ENCODE measurements at regions not wholly inside any gene's neighbourhood (a gene's known extent, or its start where the extent isn't known, plus 50 kb on each side); places are given as distances from the start of the nearest gene placed in this dataset.

DNA sequence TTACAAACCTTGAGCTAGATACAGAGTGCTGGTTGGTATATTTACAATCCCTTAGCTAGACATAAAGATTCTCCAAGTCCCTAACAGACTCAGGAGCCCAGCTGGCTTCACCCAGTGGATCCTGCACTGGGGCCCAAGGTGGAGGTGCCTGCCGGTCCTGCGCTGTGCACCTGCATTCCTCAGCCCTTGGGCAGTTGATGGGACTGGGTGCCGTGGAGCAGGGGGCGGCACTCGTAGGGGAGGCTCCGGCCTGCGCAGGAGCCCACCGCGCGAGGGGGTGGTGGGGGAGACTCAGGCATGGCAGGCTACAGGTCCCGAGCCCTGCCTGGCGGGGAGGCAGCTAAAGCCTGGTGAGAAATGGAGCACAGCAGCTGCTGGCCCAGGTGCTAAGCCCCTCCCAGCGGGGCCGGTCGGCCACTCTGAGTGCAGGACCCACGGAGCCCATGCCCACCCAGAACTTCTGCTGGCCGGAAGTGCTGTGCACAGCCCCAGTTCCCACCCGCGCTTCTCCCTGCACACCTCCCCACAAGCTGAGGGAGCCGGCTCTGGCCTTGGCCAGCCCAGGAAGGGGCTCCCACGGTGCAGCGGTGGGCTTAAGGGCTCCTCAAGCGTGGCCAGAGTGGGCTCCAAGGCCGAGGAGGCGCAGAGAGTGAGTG is 1464.7 kb downstream of the EFNA5 start:
- no peak overlapping the region for H3K27ac Mint-ChIP-seq
- peaks cover 9% of the 10 kb centered on the region for H3K9me3 Mint-ChIP-seq
- H3K36me3 Mint-ChIP-seq (ENCODE audit: low read depth): no peaks in the 10 kb centered on the region
- H3K4me3 Mint-ChIP-seq: no peak overlapping the region
- CTCF ChIA-PET: no interaction called here
- DNase-seq: no peak
- no peaks in the 10 kb centered on the region for H3K4me1 Mint-ChIP-seq (ENCODE audit: low read depth)
- no peaks in the 10 kb centered on the region for H3K27me3 Mint-ChIP-seq (ENCODE audit: low read depth)
- intact Hi-C loops (cut with micrococcal nuclease): no loop called here

DNA sequence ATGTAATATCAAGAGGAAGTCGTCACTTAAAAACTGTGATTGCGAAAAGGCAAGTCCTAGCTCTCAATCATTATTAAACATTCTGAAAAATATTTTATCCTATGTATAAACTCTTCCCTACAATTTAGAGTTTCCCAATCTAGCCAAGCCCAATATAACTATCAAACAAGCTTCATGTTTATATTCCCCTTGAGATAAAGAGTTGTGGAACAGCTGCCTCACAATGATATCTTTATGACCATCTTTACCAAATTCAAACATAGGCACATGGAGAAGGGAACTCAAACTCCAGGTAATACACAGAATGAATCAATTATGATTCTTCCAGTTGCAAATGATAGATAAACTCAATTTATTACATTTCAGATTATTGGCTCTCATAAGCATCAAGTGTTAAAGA is 1468.7 kb downstream of the EFNA5 start:
- peaks cover 9% of the 10 kb centered on the region for H3K9me3 Mint-ChIP-seq
- no peak overlapping the region for H3K4me3 Mint-ChIP-seq
- H3K27ac Mint-ChIP-seq: no peak overlapping the region
- H3K4me1 Mint-ChIP-seq (ENCODE audit: low read depth): no peaks in the 10 kb centered on the region
- no peaks in the 10 kb centered on the region for H3K27me3 Mint-ChIP-seq (ENCODE audit: low read depth)
- H3K36me3 Mint-ChIP-seq (ENCODE audit: low read depth): no peaks in the 10 kb centered on the region
- intact Hi-C loops (cut with micrococcal nuclease): no loop called here
- DNase-seq: no peak
- CTCF ChIA-PET: no interaction called here

DNA sequence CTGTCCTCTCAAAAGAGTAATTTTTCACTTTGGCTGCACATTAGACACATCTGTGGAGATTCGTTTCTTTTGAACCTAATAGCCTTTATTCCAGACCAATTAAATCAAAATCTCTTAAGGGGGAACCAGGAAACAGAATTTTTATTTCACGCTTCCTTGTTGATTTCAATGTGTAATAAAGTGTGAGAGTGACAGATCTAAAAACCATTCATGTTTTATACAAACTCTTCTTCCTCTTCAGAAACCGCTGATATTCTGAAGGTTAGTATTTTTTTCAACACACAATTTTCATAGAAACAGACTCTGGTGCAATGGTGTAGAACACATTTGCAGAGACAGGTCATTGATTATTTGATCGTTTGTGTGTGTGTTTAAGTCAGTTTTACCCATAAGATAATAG is 1469.8 kb downstream of the EFNA5 start:
- H3K27me3 Mint-ChIP-seq (ENCODE audit: low read depth): no peaks in the 10 kb centered on the region
- peaks cover 9% of the 10 kb centered on the region for H3K9me3 Mint-ChIP-seq
- H3K4me1 Mint-ChIP-seq (ENCODE audit: low read depth): no peaks in the 10 kb centered on the region
- no peak for DNase-seq
- no peaks in the 10 kb centered on the region for H3K36me3 Mint-ChIP-seq (ENCODE audit: low read depth)
- no peak overlapping the region for H3K27ac Mint-ChIP-seq
- no peak overlapping the region for H3K4me3 Mint-ChIP-seq
- CTCF ChIA-PET: no interaction called here
- intact Hi-C loops (cut with micrococcal nuclease): no loop called here

DNA sequence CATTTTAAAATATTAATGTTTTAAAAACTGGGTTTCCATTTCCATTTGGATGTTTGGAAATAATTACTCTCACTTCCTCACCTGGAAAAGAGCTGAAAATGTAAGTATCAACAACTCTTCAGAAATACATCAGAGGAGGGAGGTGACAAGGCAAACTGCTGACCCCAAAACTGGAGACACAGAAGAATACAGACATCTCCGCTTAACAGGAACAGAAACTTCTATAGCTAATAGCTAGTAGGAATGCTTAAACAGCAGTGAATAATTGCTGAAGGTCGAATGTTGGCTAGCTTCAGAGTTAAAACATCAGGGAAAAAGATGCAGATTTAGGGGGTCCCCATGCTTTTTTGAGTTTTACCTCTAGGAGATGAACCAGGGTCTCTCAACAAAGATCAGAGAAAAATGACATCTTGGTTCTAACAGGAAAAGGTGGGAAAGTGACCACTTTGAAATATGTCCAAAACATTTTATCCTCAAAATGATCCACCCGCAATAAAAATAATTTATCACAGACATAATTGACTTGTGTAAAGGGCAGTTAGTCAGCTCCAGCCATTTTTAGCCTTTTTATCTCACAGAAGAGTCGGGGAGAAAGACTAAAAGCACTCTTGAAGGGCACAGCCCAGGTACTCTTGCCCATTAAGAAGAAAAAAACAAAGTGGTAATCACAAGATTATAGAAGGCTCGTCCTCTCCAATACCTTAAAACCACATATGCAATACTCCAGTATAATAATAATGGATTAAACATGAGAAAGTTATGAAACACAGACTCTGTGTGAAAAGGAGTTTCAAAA is 1474.9 kb downstream of the EFNA5 start:
- no peak overlapping the region for H3K27ac Mint-ChIP-seq
- intact Hi-C loops (cut with micrococcal nuclease): no loop called here
- peaks cover 2% of the 10 kb centered on the region for H3K9me3 Mint-ChIP-seq
- CTCF ChIA-PET: no interaction called here
- H3K4me1 Mint-ChIP-seq (ENCODE audit: low read depth): no peaks in the 10 kb centered on the region
- no peaks in the 10 kb centered on the region for H3K36me3 Mint-ChIP-seq (ENCODE audit: low read depth)
- H3K27me3 Mint-ChIP-seq (ENCODE audit: low read depth): no peaks in the 10 kb centered on the region
- no peak overlapping the region for H3K4me3 Mint-ChIP-seq
- DNase-seq: no peak

DNA sequence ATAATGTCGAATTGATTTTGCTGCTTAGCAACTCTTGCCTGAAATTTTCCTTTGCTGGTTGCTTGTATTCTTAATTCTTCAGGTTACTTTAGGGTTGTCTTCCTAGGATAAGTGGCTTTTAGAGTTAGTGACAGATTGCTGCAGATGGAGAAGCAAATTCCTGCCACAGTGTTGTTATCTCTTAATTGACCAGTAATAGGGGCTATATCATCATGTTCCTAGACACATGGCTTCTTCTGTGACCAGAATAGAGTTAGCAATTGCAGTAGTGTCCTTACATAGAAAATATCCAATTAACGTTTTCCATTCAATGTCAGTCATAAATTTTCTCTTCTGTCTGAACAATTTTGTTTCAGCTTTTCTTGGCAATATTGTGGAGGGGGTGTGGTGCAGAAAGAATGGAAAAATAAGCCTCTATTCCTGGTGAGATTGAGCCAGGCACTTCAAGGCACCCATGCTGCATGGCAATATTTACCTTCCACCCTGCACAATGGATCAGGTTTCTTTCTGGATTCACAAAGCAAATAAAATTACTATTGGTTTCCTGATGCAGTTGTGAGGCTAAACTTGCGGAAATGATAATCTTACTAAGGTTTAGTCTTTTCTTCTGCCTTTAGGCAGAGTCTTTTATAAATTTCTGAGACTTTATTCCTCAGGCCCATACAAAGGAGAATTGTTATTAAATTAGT is 1481.5 kb downstream of the EFNA5 start:
- H3K27ac Mint-ChIP-seq: no peak overlapping the region
- H3K27me3 Mint-ChIP-seq (ENCODE audit: low read depth): no peaks in the 10 kb centered on the region
- CTCF ChIA-PET: no interaction called here
- H3K36me3 Mint-ChIP-seq (ENCODE audit: low read depth): no peaks in the 10 kb centered on the region
- H3K4me3 Mint-ChIP-seq: no peak overlapping the region
- H3K4me1 Mint-ChIP-seq (ENCODE audit: low read depth): no peaks in the 10 kb centered on the region
- H3K9me3 Mint-ChIP-seq: peaks cover 5% of the 10 kb centered on the region
- intact Hi-C loops (cut with micrococcal nuclease): no loop called here
- no peak for DNase-seq

DNA sequence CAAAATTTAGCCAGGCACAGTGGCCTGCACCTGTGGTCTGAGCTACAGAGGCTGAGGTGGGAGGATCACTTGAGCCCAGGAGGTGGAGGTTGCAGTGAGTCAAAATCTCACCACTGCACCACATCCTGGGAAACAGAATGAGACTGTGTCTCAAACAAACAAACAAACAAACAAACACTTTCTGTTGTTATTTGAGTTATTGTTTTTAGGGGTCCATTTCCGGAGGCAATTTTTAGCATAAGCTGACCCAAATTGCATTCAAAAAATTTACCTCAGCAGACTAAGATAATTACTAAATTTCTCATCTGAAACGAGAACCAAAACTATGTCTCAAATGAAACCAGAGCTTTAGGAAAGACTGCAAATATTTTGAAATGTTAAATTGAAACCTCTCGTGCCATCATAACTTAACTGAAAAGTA is 1485.1 kb downstream of the EFNA5 start:
- CTCF ChIA-PET: no interaction called here
- H3K4me3 Mint-ChIP-seq: no peak overlapping the region
- H3K36me3 Mint-ChIP-seq (ENCODE audit: low read depth): no peaks in the 10 kb centered on the region
- DNase-seq: no peak
- H3K4me1 Mint-ChIP-seq (ENCODE audit: low read depth): no peaks in the 10 kb centered on the region
- H3K9me3 Mint-ChIP-seq: peaks cover 5% of the 10 kb centered on the region
- intact Hi-C loops (cut with micrococcal nuclease): no loop called here
- H3K27ac Mint-ChIP-seq: no peak overlapping the region
- no peaks in the 10 kb centered on the region for H3K27me3 Mint-ChIP-seq (ENCODE audit: low read depth)

DNA sequence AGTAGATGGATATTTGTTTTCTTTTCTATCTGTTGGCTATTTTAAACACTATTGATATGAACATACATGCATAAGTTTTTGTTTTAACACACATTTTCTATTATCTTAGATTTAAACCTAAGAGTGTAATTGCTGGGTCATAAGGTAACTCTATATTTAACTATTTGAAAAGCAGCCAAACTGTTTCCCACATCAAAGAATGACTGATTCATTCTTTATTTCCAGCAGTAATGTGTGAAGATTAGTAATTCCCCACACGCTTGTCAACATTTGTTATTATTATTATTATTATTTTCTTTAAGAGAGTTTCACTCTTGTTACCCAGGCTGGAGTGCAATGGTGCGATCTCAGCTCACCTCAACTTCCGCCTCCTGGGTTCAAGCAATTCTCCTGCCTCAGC is 1495.8 kb downstream of the EFNA5 start:
- CTCF ChIA-PET: no interaction called here
- intact Hi-C loops (cut with micrococcal nuclease): no loop called here
- no peak for DNase-seq
- H3K27ac Mint-ChIP-seq: no peak overlapping the region
- H3K4me1 Mint-ChIP-seq (ENCODE audit: low read depth): no peaks in the 10 kb centered on the region
- no peaks in the 10 kb centered on the region for H3K36me3 Mint-ChIP-seq (ENCODE audit: low read depth)
- no peak overlapping the region for H3K4me3 Mint-ChIP-seq
- peaks cover 16% of the 10 kb centered on the region for H3K9me3 Mint-ChIP-seq
- no peaks in the 10 kb centered on the region for H3K27me3 Mint-ChIP-seq (ENCODE audit: low read depth)

DNA sequence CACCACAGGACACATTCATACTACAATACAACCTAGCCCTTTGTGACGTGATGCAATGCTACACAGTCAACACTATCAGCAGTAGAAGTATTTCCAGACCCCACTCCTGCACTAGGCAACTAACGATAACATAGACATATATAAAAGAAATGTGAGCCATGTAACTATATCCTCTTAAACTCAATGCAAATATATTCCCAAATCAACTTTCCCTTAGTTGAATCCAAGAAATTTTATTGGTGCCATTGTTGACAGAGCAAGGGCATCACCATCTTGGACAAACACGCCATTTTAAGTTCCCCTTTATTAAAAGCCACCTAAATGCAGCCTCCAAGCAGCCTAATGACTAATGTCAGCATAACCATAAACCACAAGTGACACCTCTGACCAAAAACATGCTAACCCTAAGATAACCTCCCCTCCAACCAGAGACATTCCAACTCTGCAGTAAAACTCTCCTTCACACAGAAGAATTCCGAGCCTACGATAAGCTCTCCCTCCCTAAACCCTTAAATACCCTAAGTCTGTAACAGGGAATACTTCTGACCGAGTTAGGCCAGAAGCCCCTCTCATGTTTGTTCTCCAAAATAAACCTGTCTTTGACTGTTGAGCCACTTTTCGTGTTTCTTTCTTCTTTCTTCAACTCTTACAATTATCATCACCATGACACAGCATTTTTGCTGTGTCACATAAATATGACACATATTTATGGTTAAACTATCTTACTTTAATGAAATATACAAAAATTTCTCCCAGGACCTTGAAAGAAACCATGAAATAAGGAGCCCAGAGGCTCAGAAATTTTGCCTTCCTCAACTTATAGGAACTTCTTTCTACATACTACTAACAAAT is 1497.8 kb downstream of the EFNA5 start:
- H3K4me1 Mint-ChIP-seq (ENCODE audit: low read depth): no peaks in the 10 kb centered on the region
- no peak overlapping the region for H3K27ac Mint-ChIP-seq
- H3K36me3 Mint-ChIP-seq (ENCODE audit: low read depth): no peaks in the 10 kb centered on the region
- no peak for DNase-seq
- H3K27me3 Mint-ChIP-seq (ENCODE audit: low read depth): no peaks in the 10 kb centered on the region
- peaks cover 18% of the 10 kb centered on the region for H3K9me3 Mint-ChIP-seq
- H3K4me3 Mint-ChIP-seq: no peak overlapping the region
- CTCF ChIA-PET: no interaction called here
- intact Hi-C loops (cut with micrococcal nuclease): no loop called here

DNA sequence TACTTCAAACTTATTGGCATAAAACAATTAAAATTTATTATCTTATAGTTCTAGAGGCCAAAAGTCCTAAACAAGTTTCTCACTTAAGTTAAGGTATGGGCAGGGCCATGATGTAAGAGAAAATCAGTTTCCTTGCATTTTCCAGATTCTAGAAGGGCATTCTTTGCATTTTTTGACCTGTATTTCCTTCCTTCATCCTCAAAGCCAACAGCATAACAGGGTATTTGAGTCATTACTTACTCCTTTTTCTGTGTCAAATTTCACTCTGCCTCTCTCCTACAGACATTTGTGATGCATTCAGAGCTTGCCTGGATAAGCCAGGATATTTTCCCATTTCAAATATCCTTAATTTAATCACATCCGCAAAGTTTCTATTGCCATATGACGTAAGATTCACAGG is 1499.0 kb downstream of the EFNA5 start:
- intact Hi-C loops (cut with micrococcal nuclease): no loop called here
- CTCF ChIA-PET: no interaction called here
- peaks cover 14% of the 10 kb centered on the region for H3K9me3 Mint-ChIP-seq
- H3K4me1 Mint-ChIP-seq (ENCODE audit: low read depth): no peaks in the 10 kb centered on the region
- H3K36me3 Mint-ChIP-seq (ENCODE audit: low read depth): no peaks in the 10 kb centered on the region
- H3K27ac Mint-ChIP-seq: no peak overlapping the region
- no peak overlapping the region for H3K4me3 Mint-ChIP-seq
- no peaks in the 10 kb centered on the region for H3K27me3 Mint-ChIP-seq (ENCODE audit: low read depth)
- DNase-seq: no peak

DNA sequence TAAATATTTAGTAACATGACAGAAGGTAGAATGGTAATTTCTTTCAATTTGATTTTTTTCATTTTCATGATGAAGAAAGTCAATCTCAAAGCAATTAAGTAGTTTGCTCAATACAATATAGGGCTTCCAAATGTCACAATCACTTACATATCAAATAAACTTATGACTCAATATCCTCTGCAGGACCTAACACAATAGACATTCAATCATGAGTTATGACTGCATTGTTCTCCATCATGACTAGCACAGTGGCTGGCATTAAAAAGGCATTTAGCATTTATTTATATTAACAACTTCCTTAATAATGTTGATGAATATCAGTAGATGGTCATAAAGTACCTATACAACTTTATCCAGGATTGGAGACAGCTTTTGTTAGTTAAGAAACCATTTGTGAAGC is 1499.6 kb downstream of the EFNA5 start:
- intact Hi-C loops (cut with micrococcal nuclease): no loop called here
- no peak for DNase-seq
- Mint-ChIP-seq H3K36me3 (ENCODE audit: low read depth) (no peaks in the 10 kb centered on the region), H3K4me1 (ENCODE audit: low read depth) (no peaks in the 10 kb centered on the region), H3K9me3 (peaks cover 16% of the 10 kb centered on the region), H3K27me3 (ENCODE audit: low read depth) (no peaks in the 10 kb centered on the region), H3K27ac (no peak overlapping the region), H3K4me3 (no peak overlapping the region)
- CTCF ChIA-PET: no interaction called here

DNA sequence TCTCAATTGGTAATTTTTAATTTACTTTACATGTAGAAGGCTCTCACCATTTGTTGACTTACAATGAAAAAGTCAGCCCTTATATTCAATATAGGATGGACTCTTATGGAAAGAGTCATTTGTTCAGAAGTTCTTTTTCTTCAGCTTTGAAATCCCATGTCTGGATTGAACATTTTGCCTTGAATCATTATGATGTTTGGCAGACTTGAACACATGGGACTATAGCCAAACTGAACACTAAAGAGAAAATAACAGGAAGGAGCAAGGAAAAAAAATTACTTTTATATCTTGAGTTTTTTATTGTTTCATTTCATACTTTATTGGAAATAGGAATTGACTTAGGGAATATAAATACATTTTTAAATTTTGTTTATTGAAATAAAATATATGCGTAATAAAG is 1503.0 kb downstream of the EFNA5 start:
- no peaks in the 10 kb centered on the region for H3K4me1 Mint-ChIP-seq (ENCODE audit: low read depth)
- CTCF ChIA-PET: no interaction called here
- H3K27me3 Mint-ChIP-seq (ENCODE audit: low read depth): no peaks in the 10 kb centered on the region
- H3K27ac Mint-ChIP-seq: no peak overlapping the region
- no peaks in the 10 kb centered on the region for H3K36me3 Mint-ChIP-seq (ENCODE audit: low read depth)
- intact Hi-C loops (cut with micrococcal nuclease): no loop called here
- no peak for DNase-seq
- no peak overlapping the region for H3K4me3 Mint-ChIP-seq
- peaks cover 10% of the 10 kb centered on the region for H3K9me3 Mint-ChIP-seq

DNA sequence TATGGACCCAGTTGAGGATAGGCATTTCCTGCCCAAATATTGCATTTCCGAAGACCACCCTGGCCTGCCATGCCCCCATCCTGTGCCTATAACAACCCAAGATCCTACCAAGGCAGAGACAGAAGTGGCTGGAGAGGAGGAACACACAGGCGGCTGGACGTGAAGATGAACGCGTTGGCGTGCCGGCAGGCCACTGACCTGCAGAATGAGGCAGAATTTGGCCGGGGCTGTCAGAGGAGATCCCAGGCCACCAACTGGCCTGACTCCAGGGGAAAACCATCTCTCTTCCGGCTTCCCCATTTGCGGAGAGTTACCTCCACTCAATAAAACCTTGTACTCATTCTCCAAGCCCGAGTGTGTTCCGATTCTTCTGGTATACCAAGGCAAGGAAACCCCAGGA is 1507.5 kb downstream of the EFNA5 start:
- intact Hi-C loops (cut with micrococcal nuclease): no loop called here
- Mint-ChIP-seq H3K4me1 (ENCODE audit: low read depth) (no peaks in the 10 kb centered on the region), H3K36me3 (ENCODE audit: low read depth) (no peaks in the 10 kb centered on the region), H3K9me3 (peaks cover 4% of the 10 kb centered on the region), H3K27me3 (ENCODE audit: low read depth) (no peaks in the 10 kb centered on the region), H3K27ac (no peak overlapping the region), H3K4me3 (no peak overlapping the region)
- DNase-seq: no peak
- CTCF ChIA-PET: no interaction called here

All from activated naive CD4-positive, alpha-beta T cell treated with anti-CD3 and anti-CD28 coated beads for 36 hours (primary cell).